ENCODE measurements at regions not wholly inside any gene's neighbourhood (a gene's known extent, or its start where the extent isn't known, plus 50 kb on each side); places are given as distances from the start of the nearest gene placed in this dataset.

DNA sequence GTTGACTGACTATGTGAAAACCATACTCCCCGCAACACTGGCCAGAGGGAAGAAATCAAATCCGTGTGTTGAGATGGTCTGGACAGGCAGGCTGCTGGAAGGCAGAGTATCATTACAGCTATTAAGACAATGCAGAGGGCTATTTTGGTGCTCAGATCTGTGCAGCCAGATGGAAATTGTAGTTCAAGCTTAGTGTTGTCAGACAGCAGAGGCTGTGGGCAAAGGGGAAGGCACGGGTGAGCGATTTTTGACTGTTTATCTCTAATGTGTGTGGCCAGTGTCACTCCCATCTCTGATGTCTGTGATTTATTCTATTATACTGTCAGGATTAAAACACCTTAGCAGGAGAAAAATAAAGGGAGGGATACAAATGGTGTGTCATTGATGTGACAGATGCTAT lies 984.4 kb upstream of the WWC1 start:
- Histone ChIP-seq H3K4me2 (ENCODE audit: low read length) (no peak overlapping the region), H3F3A (ENCODE audit: insufficient read depth, low read length) (no peaks in the 10 kb centered on the region), H3K4me1 (ENCODE audit: insufficient read depth, low read length, severe bottlenecking) (no peaks in the 10 kb centered on the region), H3K36me3 (ENCODE audit: insufficient read depth, low read length) (no peaks in the 10 kb centered on the region), H3K9me3 (ENCODE audit: low read length) (no peaks in the 10 kb centered on the region), H3K79me2 (ENCODE audit: insufficient read depth, low read length) (no peaks in the 10 kb centered on the region), H3K27ac (ENCODE audit: low read depth, low read length, poor library complexity, severe bottlenecking) (no peak overlapping the region), H3K27me3 (ENCODE audit: insufficient read depth, low read length) (no peaks in the 10 kb centered on the region), H3K9ac (ENCODE audit: low read length) (no peak overlapping the region), H3K9me2 (ENCODE audit: low read depth, low read length) (no peaks in the 10 kb centered on the region), H3K4me3 (ENCODE audit: low read depth, low read length, poor library complexity, severe bottlenecking) (no peak overlapping the region), H4K20me1 (ENCODE audit: insufficient read depth, low read length) (no peaks in the 10 kb centered on the region), H2AFZ (ENCODE audit: low read length) (no peak overlapping the region)
- no peak for TF ChIP-seq EZH2 (IDR thresholded peaks at IDR 0.05; ENCODE audit: borderline replicate concordance, low read length)
- TF ChIP-seq, protein P1, sequence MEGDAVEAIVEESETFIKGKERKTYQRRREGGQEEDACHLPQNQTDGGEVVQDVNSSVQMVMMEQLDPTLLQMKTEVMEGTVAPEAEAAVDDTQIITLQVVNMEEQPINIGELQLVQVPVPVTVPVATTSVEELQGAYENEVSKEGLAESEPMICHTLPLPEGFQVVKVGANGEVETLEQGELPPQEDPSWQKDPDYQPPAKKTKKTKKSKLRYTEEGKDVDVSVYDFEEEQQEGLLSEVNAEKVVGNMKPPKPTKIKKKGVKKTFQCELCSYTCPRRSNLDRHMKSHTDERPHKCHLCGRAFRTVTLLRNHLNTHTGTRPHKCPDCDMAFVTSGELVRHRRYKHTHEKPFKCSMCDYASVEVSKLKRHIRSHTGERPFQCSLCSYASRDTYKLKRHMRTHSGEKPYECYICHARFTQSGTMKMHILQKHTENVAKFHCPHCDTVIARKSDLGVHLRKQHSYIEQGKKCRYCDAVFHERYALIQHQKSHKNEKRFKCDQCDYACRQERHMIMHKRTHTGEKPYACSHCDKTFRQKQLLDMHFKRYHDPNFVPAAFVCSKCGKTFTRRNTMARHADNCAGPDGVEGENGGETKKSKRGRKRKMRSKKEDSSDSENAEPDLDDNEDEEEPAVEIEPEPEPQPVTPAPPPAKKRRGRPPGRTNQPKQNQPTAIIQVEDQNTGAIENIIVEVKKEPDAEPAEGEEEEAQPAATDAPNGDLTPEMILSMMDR (IDR thresholded peaks at IDR 0.05; ENCODE audit: low read length) = no peak

GRCh38 chr5:167308466-167308865 lies 983.0 kb upstream of the WWC1 start:
- Histone ChIP-seq H2AFZ (ENCODE audit: low read length) (no peak overlapping the region), H3K79me2 (ENCODE audit: insufficient read depth, low read length) (no peaks in the 10 kb centered on the region), H3K4me3 (ENCODE audit: low read depth, low read length, poor library complexity, severe bottlenecking) (no peak overlapping the region), H3K27ac (ENCODE audit: low read depth, low read length, poor library complexity, severe bottlenecking) (no peak overlapping the region), H3K9me2 (ENCODE audit: low read depth, low read length) (no peaks in the 10 kb centered on the region), H3F3A (ENCODE audit: insufficient read depth, low read length) (no peaks in the 10 kb centered on the region), H3K9ac (ENCODE audit: low read length) (no peak overlapping the region), H3K4me2 (ENCODE audit: low read length) (no peak overlapping the region), H3K27me3 (ENCODE audit: insufficient read depth, low read length) (no peaks in the 10 kb centered on the region), H3K4me1 (ENCODE audit: insufficient read depth, low read length, severe bottlenecking) (no peaks in the 10 kb centered on the region), H3K9me3 (ENCODE audit: low read length) (no peaks in the 10 kb centered on the region), H3K36me3 (ENCODE audit: insufficient read depth, low read length) (no peaks in the 10 kb centered on the region), H4K20me1 (ENCODE audit: insufficient read depth, low read length) (no peaks in the 10 kb centered on the region)
- TF ChIP-seq, protein P1 (IDR thresholded peaks at IDR 0.05; ENCODE audit: low read length) = no peak
- TF ChIP-seq EZH2 (IDR thresholded peaks at IDR 0.05; ENCODE audit: borderline replicate concordance, low read length) = no peak

- H3K9ac ChIP-seq (ENCODE audit: low read length) = no peak overlapping the region
Observed at GRCh38 chr5:167309941-167310517, 981.4 kb upstream of the WWC1 start.

More at GRCh38 chr5:167309941-167310517, 981.4 kb upstream of the WWC1 start:
- no peaks in the 10 kb centered on the region for H3K4me1 ChIP-seq (ENCODE audit: insufficient read depth, low read length, severe bottlenecking)
- H3K27me3 ChIP-seq (ENCODE audit: insufficient read depth, low read length) = no peaks in the 10 kb centered on the region
- H3F3A ChIP-seq (ENCODE audit: insufficient read depth, low read length) = no peaks in the 10 kb centered on the region
- no peak overlapping the region for H3K27ac ChIP-seq (ENCODE audit: low read depth, low read length, poor library complexity, severe bottlenecking)
- H3K79me2 ChIP-seq (ENCODE audit: insufficient read depth, low read length) = no peaks in the 10 kb centered on the region
- H3K36me3 ChIP-seq (ENCODE audit: insufficient read depth, low read length) = no peaks in the 10 kb centered on the region
- no peak overlapping the region for H3K4me2 ChIP-seq (ENCODE audit: low read length)
- no peak overlapping the region for H3K4me3 ChIP-seq (ENCODE audit: low read depth, low read length, poor library complexity, severe bottlenecking)
- H2AFZ ChIP-seq (ENCODE audit: low read length) = no peak overlapping the region
- TF ChIP-seq, protein P1 (IDR thresholded peaks at IDR 0.05; ENCODE audit: low read length) = no peak
- no peak for TF ChIP-seq EZH2 (IDR thresholded peaks at IDR 0.05; ENCODE audit: borderline replicate concordance, low read length)
- no peaks in the 10 kb centered on the region for H4K20me1 ChIP-seq (ENCODE audit: insufficient read depth, low read length)
- H3K9me3 ChIP-seq (ENCODE audit: low read length) = no peaks in the 10 kb centered on the region
- H3K9me2 ChIP-seq (ENCODE audit: low read depth, low read length) = no peaks in the 10 kb centered on the region
